Smooth muscle cell (in vitro differentiated cells): ENCODE measurements at regions not wholly inside any gene's neighbourhood (a gene's known extent, or its start where the extent isn't known, plus 50 kb on each side); places are given as distances from the start of the nearest gene placed in this dataset.

Experiments used
- DNase-seq: peaks from one replicate; lab custom pipeline; 2025; ENCODE audit not compliant: unreplicated experiment; lab: John Stamatoyannopoulos, UW
- H2AFZ ChIP-seq: fragments of 200-600 bp; sonication (generic); 2 replicates; pipeline ENCODE4 v1.6.0; 2016; ENCODE audit warnings: antibody characterized with exemption, low read depth, mild to moderate bottlenecking
- H3F3A ChIP-seq: fragments of 200-600 bp; sonication (generic); 2 replicates; pipeline ENCODE4 v1.6.0; 2017; ENCODE audit warnings: antibody characterized with exemption, low read depth
- H3K27ac ChIP-seq: fragments of 200-600 bp; sonication (generic); 2 replicates; pipeline ENCODE4 v1.5.1; 2016; ENCODE audit warnings: low read depth, mild to moderate bottlenecking
- H3K27me3 ChIP-seq: fragments of 200-600 bp; sonication (generic); 2 replicates; pipeline ENCODE4 v1.6.1; 2016; ENCODE audit warnings: low read depth, mild to moderate bottlenecking
- H3K36me3 ChIP-seq: fragments of 200-600 bp; sonication (generic); 2 replicates; pipeline ENCODE4 v1.5.1; 2016; ENCODE audit warnings: low read depth
- H3K4me1 ChIP-seq: fragments of 200-600 bp; sonication (generic); 2 replicates; pipeline ENCODE4 v1.5.1; 2016; ENCODE audit warnings: low read depth
- H3K4me2 ChIP-seq: fragments of 200-600 bp; sonication (generic); 2 replicates; pipeline ENCODE4 v1.6.0; 2016; ENCODE audit warnings: mild to moderate bottlenecking
- H3K4me3 ChIP-seq: fragments of 200-600 bp; sonication (generic); 2 replicates; pipeline ENCODE4 v1.5.1; 2016; ENCODE audit warnings: mild to moderate bottlenecking
- H3K79me2 ChIP-seq: fragments of 200-600 bp; sonication (generic); 2 replicates; pipeline ENCODE4 v1.6.0; 2016; ENCODE audit warnings: low read depth, mild to moderate bottlenecking
- H3K9ac ChIP-seq: fragments of 200-600 bp; sonication (generic); 2 replicates; pipeline ENCODE4 v1.6.0; 2016; ENCODE audit warnings: low read depth
- H3K9me3 ChIP-seq: fragments of 200-600 bp; sonication (generic); replicated peaks from 2 replicates; pipeline ENCODE4 v1.5.1; 2016; ENCODE audit warnings: low read depth
- H4K20me1 ChIP-seq: fragments of 200-600 bp; sonication (generic); 2 replicates; pipeline ENCODE4 v1.6.0; 2016; ENCODE audit warnings: low read depth
- WGBS: methylation state at CpG from one replicate; pipeline ENCODE4 v1.1.7; 2016; ENCODE audit warnings: low lambda C conversion rate; 5-methylcytosine and 5-hydroxymethylcytosine counted together
- TF ChIP-seq, protein P1 (sequence below): fragments of 200-600 bp; sonication (generic); IDR thresholded peaks from 2 replicates; pipeline ENCODE4 v1.5.1; 2017; ENCODE audit warnings: borderline replicate concordance, mild to moderate bottlenecking, antibody characterized with exemption; ENCODE audit not compliant: insufficient read depth, poor library complexity, severe bottlenecking

DNA sequence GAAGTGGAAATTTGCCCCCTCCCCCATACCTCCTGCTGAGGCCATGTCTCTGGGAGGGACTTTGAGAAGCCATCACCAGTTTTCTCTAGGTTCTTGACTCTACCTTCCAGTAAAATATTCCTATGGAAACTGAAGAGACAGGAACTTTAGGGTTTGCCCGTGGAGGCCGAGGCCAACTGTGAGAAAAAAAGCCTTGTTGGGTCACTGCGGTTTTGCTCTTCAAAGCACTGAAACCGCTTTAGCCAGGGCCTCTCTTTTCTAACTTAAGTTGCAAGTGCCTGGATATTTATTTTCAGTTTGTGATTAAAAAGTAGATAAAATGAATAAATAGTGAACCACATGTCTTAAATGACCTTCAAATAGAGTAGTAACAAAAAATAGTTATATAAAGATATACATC is 159.7 kb upstream of the TSC22D1 start:
- no peaks in the 10 kb centered on the region for H3K36me3 ChIP-seq
- H3K4me1 ChIP-seq = no peaks in the 10 kb centered on the region
- DNase-seq = no peak
- no peak overlapping the region for H3K9ac ChIP-seq
- H4K20me1 ChIP-seq = no peaks in the 10 kb centered on the region
- H3K4me2 ChIP-seq = no peak overlapping the region
- no peak overlapping the region for H2AFZ ChIP-seq
- WGBS = 92% methylated on average over 4 of the region's 4 CpGs
- H3K4me3 ChIP-seq = no peak overlapping the region
- H3F3A ChIP-seq = no peaks in the 10 kb centered on the region
- TF ChIP-seq, protein P1, sequence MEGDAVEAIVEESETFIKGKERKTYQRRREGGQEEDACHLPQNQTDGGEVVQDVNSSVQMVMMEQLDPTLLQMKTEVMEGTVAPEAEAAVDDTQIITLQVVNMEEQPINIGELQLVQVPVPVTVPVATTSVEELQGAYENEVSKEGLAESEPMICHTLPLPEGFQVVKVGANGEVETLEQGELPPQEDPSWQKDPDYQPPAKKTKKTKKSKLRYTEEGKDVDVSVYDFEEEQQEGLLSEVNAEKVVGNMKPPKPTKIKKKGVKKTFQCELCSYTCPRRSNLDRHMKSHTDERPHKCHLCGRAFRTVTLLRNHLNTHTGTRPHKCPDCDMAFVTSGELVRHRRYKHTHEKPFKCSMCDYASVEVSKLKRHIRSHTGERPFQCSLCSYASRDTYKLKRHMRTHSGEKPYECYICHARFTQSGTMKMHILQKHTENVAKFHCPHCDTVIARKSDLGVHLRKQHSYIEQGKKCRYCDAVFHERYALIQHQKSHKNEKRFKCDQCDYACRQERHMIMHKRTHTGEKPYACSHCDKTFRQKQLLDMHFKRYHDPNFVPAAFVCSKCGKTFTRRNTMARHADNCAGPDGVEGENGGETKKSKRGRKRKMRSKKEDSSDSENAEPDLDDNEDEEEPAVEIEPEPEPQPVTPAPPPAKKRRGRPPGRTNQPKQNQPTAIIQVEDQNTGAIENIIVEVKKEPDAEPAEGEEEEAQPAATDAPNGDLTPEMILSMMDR = no peak
- H3K79me2 ChIP-seq = no peaks in the 10 kb centered on the region
- no peaks in the 10 kb centered on the region for H3K9me3 ChIP-seq
- no peaks in the 10 kb centered on the region for H3K27me3 ChIP-seq
- H3K27ac ChIP-seq = no peak overlapping the region

DNA sequence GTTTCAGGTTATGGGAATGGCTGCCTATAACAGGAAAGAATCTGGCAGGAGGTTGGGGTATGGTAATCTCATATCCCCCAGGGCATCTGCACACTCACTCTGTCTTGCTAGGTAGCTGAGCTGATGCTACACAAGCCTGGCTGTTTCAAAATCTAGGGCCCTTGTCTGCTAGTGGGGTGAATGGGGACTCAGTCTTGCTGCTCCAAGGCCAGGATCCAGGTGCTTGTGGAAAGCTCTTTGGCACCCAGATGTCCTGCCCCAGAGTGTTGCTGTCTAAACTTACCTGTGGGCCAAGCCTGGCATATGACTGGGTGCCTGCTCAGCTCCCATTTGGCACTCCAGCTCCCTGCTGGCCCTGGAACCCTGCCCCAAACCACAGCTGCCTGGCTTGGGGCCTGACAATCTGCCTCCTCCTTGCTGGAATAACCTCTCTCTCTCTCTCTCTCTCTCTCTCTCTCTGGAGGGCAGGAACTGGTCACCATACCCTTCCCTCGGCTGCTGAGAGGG is 158.1 kb upstream of the TSC22D1 start:
- WGBS = 75% methylated on average over 1 of the region's 1 CpG
- Histone ChIP-seq H3K79me2 (no peaks in the 10 kb centered on the region), H4K20me1 (no peaks in the 10 kb centered on the region), H3K9ac (no peak overlapping the region), H3K4me3 (no peak overlapping the region), H3K9me3 (no peaks in the 10 kb centered on the region), H3K27ac (no peak overlapping the region), H2AFZ (no peak overlapping the region), H3K36me3 (no peaks in the 10 kb centered on the region), H3K4me2 (no peak overlapping the region), H3K27me3 (no peaks in the 10 kb centered on the region), H3F3A (no peaks in the 10 kb centered on the region), H3K4me1 (no peaks in the 10 kb centered on the region)
- DNase-seq = no peak
- TF ChIP-seq, protein P1 = no peak

DNA sequence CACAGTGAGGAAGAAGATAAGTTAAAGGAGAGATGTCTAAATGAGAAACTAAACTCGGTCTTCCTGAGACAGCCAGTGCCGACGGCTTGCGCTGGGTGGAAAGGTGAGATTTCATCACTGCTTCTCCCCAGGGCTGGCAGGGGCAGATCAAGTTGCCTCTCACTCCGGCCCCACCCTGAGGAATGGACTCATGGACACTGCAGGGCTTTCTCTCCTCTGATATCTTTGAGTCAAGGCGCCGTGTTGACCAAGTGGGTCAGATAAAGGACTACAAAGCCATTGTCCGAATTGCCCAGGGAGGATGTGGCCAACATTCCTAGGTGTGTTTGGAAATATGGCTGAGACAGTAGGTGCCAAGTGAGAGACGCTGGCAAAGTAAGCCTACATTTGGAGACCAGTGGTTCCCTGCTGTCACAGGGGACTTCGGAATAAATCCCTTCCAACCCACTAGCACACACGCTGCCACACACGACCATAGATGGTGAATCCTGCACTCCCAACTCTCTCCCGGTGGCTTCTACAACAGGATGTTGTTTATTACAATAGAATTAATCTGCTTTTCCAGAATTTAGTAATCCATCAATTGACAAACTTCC is 156.5 kb upstream of the TSC22D1 start:
- no peak overlapping the region for H3K27ac ChIP-seq
- H3K4me3 ChIP-seq = no peak overlapping the region
- no peak overlapping the region for H2AFZ ChIP-seq
- no peaks in the 10 kb centered on the region for H3K27me3 ChIP-seq
- H3K4me1 ChIP-seq = no peaks in the 10 kb centered on the region
- H3K79me2 ChIP-seq = no peaks in the 10 kb centered on the region
- no peak overlapping the region for H3K4me2 ChIP-seq
- no peaks in the 10 kb centered on the region for H3K9me3 ChIP-seq
- H3K9ac ChIP-seq = no peak overlapping the region
- no peaks in the 10 kb centered on the region for H3F3A ChIP-seq
- TF ChIP-seq, protein P1 = no peak
- no peaks in the 10 kb centered on the region for H4K20me1 ChIP-seq
- H3K36me3 ChIP-seq = no peaks in the 10 kb centered on the region
- no peak for DNase-seq
- 90% methylated on average over 13 of the region's 13 CpGs for WGBS

DNA sequence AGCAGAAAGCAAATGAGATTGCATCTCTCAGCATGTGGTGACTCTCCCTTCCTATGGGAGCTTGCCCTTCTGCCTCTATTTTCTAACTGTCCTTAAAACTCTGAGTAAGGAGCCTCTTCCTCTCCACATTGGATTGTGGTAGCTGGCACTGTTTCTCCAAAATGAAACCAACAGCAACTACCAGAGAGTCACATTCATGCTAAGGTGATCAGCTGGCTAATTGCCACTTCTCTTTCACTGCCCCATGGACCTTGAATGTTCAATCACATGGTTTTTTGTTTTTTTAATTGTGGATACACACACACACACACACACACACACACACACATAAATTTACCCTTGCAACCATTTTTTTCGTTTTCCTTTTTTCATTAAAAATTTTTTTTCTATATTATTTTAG is 154.7 kb upstream of the TSC22D1 start:
- Histone ChIP-seq H3K79me2 (no peaks in the 10 kb centered on the region), H3K4me2 (no peak overlapping the region), H3K4me3 (no peak overlapping the region), H3K9ac (no peak overlapping the region), H4K20me1 (no peaks in the 10 kb centered on the region), H3K36me3 (no peaks in the 10 kb centered on the region), H3K9me3 (no peaks in the 10 kb centered on the region), H2AFZ (no peak overlapping the region), H3F3A (no peaks in the 10 kb centered on the region), H3K27ac (no peak overlapping the region), H3K27me3 (no peaks in the 10 kb centered on the region), H3K4me1 (no peaks in the 10 kb centered on the region)
- no peak for DNase-seq
- WGBS = 0% methylated on average over 1 of the region's 1 CpG
- TF ChIP-seq, protein P1 = no peak
